ENCODE measurements at regions not wholly inside any gene's neighbourhood (a gene's known extent, or its start where the extent isn't known, plus 50 kb on each side); places are given as distances from the start of the nearest gene placed in this dataset.

DNA sequence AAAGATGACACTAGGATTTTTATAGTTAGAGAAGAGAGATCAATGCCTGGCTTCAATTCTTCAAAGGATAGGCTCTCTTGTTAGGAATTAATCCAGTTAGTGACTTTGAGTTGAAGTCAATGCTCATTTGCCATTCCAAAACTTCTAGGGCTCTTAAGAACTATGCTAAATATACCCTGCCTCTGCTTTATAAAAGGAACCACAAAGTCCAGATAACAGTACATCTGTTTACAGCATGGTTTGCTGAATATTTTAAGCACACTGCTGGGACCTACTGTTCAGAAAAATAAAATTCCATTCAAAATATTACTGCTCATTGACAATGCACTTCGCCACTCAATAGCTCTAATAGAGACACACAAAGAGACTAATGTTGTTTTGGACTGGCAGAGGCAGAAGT is 786.6 kb upstream of the DPPA4 start:
- Mint-ChIP-seq H3K27me3 (ENCODE audit: low read depth) (no peaks in the 10 kb centered on the region), H3K27ac (no peak overlapping the region)
- H2AFZ ChIP-seq (ENCODE audit: low read length) = no peak overlapping the region

More for the DNA sequence above, 786.6 kb upstream of the DPPA4 start:
- Histone ChIP-seq H3T11ph (ENCODE audit: low read length) (no peak overlapping the region), H2BK20ac (ENCODE audit: low read depth, low read length, poor library complexity, severe bottlenecking) (no peak overlapping the region), H2BK12ac (ENCODE audit: insufficient read length, low read depth, low read length) (no peak overlapping the region), H3K23me2 (ENCODE audit: insufficient read length, low read depth, low read length, poor library complexity, severe bottlenecking) (no peaks in the 10 kb centered on the region), H4K8ac (replicated peaks; ENCODE audit: insufficient read length, low read depth, low read length) (no peak overlapping the region), H3K56ac (ENCODE audit: insufficient read length, low read depth, low read length) (no peak overlapping the region), H3K4ac (ENCODE audit: low read depth, low read length) (no peak overlapping the region), H3K27me3 (ENCODE audit: insufficient read depth, low read length) (no peaks in the 10 kb centered on the region), H2AK5ac (ENCODE audit: insufficient read length, low read length) (no peak overlapping the region), H2BK120ac (ENCODE audit: low read depth, low read length, poor library complexity, severe bottlenecking) (no peak overlapping the region), H3K27ac (ENCODE audit: insufficient read length, low read depth, low read length) (no peak overlapping the region), H3K9ac (ENCODE audit: extremely low read depth, insufficient read length, low read length) (no peak overlapping the region), H4K91ac (ENCODE audit: insufficient read length, low read depth, low read length) (no peak overlapping the region), H3K79me1 (ENCODE audit: insufficient read depth, low read depth, low read length, poor library complexity, severe bottlenecking) (no peaks in the 10 kb centered on the region), H3K23ac (ENCODE audit: insufficient read length, low read depth, low read length) (no peak overlapping the region), H2BK15ac (ENCODE audit: low read depth, low read length) (no peak overlapping the region), H3K14ac (ENCODE audit: insufficient read depth, low read length) (no peak overlapping the region), H3K4me2 (ENCODE audit: insufficient read depth, insufficient read length, low read length) (no peak overlapping the region), H2BK5ac (ENCODE audit: insufficient read length, low read length) (no peak overlapping the region), H4K20me1 (ENCODE audit: control insufficient read depth, insufficient read depth, insufficient read length) (no peaks in the 10 kb centered on the region), H3K4me1 (ENCODE audit: insufficient read depth, low read length) (no peaks in the 10 kb centered on the region), H3K18ac (ENCODE audit: insufficient read length, low read depth, low read length) (no peak overlapping the region), H3K79me2 (ENCODE audit: insufficient read depth, low read length) (no peaks in the 10 kb centered on the region), H3K9me3 (ENCODE audit: control insufficient read depth, low read depth, low read length) (no peaks in the 10 kb centered on the region), H4K5ac (ENCODE audit: insufficient read length, low read depth, low read length) (no peak overlapping the region)
- H3K36me3 Mint-ChIP-seq (ENCODE audit: insufficient read depth in 1 of 3, low read depth in 3 of 3) = peaks cover 2 to 18% (median 4%) of the 10 kb centered on the region in 3 experiments; a peak in 3 of 7 replicates
- WGBS (ENCODE audit: extremely low coverage, insufficient read length, low lambda C conversion rate) = no CpG with 5 or more reads among the region's 1 CpG
- H3K4me1 Mint-ChIP-seq = no peaks in the 10 kb centered on the region
- peaks cover 6% of the 10 kb centered on the region in 2 experiments; a peak in 4 of 5 replicates for H3K9me3 Mint-ChIP-seq
- no peak overlapping the region for H3K4me3 Mint-ChIP-seq
- DNase-seq = no peak
- TF ChIP-seq, protein P1, sequence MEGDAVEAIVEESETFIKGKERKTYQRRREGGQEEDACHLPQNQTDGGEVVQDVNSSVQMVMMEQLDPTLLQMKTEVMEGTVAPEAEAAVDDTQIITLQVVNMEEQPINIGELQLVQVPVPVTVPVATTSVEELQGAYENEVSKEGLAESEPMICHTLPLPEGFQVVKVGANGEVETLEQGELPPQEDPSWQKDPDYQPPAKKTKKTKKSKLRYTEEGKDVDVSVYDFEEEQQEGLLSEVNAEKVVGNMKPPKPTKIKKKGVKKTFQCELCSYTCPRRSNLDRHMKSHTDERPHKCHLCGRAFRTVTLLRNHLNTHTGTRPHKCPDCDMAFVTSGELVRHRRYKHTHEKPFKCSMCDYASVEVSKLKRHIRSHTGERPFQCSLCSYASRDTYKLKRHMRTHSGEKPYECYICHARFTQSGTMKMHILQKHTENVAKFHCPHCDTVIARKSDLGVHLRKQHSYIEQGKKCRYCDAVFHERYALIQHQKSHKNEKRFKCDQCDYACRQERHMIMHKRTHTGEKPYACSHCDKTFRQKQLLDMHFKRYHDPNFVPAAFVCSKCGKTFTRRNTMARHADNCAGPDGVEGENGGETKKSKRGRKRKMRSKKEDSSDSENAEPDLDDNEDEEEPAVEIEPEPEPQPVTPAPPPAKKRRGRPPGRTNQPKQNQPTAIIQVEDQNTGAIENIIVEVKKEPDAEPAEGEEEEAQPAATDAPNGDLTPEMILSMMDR (conservative IDR thresholded peaks at IDR 0.05) = no peak

Data from H9 (cell line).